ENCODE measurements at regions not wholly inside any gene's neighbourhood (a gene's known extent, or its start where the extent isn't known, plus 50 kb on each side); places are given as distances from the start of the nearest gene placed in this dataset.

DNA sequence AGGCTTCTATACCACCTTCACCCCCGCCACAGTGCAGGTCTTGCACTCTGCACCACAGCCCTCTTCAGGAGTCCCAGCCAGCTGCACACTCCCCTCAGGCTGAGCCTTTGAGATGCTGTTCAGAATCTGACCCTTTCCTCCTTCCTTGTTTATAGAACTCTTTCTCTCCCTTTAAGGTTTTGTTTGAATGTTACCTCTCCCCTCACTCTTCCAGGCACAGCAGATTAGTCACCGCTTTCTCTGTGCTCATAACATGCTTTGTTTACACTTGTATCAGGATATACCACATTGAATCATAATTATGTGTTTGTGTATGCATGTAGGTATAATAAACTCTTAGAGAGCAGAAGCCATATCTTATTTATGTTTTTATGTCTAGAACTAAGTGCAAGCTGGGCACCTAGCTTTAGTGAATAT is 168.4 kb upstream of the BCL6 start:
- H3K27ac ChIP-seq, result no peak overlapping the region
- no peak overlapping the region for H3K4me3 ChIP-seq

DNA sequence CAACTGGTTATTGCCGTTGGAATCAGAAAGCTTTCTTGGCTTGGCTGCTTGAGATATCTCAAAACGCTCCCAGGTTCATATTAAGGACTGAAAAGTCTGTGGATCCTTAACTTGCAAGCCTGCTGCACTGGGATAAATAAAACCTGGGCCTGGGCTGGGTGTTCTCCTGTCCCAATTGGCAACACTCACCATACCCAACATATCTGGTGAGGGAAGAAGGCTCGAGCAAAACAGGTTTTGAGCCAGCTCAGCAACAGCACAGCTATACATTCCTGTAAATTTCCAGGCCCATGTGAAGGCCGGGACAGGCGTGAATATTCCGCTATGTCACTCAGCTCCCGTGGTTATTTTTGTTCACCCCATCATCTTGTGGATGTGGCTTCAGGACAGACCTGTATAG is 169.0 kb upstream of the BCL6 start:
- H3K27ac ChIP-seq, result no peak overlapping the region

More for the DNA sequence above, 168.4 kb upstream of the BCL6 start:
- no peak for DNase-seq (ENCODE audit: low spot score)
- TF ChIP-seq, protein P1, sequence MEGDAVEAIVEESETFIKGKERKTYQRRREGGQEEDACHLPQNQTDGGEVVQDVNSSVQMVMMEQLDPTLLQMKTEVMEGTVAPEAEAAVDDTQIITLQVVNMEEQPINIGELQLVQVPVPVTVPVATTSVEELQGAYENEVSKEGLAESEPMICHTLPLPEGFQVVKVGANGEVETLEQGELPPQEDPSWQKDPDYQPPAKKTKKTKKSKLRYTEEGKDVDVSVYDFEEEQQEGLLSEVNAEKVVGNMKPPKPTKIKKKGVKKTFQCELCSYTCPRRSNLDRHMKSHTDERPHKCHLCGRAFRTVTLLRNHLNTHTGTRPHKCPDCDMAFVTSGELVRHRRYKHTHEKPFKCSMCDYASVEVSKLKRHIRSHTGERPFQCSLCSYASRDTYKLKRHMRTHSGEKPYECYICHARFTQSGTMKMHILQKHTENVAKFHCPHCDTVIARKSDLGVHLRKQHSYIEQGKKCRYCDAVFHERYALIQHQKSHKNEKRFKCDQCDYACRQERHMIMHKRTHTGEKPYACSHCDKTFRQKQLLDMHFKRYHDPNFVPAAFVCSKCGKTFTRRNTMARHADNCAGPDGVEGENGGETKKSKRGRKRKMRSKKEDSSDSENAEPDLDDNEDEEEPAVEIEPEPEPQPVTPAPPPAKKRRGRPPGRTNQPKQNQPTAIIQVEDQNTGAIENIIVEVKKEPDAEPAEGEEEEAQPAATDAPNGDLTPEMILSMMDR (IDR thresholded peaks at IDR 0.05), result no peak

DNA sequence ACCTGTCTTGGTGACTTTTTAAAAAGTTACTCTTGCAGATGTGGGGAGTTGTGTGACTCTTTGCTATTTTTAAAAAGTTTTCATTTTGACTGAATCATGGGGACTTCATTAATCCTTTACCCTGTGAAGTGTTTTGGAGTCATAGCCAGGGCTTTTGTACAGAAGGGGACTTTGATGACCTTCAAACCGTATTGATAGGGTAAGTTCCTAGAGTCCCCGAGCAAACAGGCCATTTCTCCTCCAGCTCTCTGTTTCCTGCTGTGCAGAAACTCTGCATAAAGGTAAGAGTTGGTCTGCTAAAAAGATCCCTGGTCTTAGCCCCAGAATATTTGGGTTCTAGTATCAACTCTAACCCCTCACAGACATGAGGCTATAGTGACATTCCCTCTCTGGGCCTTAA is 170.8 kb upstream of the BCL6 start:
- no peak overlapping the region for H3K4me3 ChIP-seq
- TF ChIP-seq, protein P1 (IDR thresholded peaks at IDR 0.05), result no peak
- no peak overlapping the region for H3K27ac ChIP-seq
- no peak for DNase-seq (ENCODE audit: low spot score)

More for the DNA sequence above, 169.0 kb upstream of the BCL6 start:
- DNase-seq (ENCODE audit: low spot score), result no peak
- TF ChIP-seq, protein P1 (IDR thresholded peaks at IDR 0.05), result no peak
- no peak overlapping the region for H3K4me3 ChIP-seq

DNA sequence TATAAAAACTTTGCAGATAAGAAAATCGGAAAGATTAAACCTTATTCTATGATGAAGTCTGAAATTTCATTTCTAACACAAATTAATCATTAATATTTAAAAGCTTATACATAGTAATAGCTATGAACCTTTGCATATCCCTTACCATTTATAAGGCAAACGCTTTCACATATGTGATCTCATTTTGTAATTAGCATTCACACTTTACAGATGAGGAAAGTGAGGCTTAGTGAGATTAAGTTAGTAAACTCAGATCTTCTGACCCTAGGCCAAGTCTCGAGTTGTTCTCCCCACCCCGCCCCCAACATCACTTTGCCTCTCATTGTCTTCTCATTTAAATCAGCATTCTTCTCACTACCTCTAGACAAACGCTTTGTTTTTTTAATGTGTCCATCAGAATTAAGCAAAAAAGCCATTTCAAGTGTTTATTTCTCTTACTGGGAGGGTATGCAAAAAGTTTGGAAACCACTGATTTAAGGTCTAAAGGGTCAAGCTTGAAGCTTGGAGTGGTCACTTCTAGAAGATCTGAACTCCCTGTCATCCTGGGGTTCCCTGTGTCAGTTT is 172.9 kb upstream of the BCL6 start:
- TF ChIP-seq, protein P1 (IDR thresholded peaks at IDR 0.05), result no peak
- no peak for DNase-seq (ENCODE audit: low spot score)
- Histone ChIP-seq H3K27ac (no peak overlapping the region), H3K4me3 (no peak overlapping the region)

DNA sequence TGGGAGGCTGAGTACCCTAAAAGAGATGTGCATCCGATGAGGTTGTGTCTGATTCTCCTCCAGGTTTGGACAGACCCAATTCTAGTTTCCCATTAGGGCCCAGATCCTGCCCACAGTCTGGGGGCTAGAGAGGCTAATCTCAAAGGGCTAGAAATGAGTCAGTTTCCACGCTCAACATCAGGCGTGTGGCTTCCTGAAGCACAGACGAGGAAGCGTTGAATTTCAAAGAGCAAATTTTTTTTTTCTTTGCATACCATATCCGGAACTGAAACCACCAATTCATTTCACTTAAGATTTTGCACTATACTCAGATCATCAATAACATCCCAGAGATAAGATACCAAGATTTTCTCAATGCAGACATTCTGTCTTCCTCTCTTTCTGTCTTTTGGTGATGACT is 173.8 kb upstream of the BCL6 start:
- no peak for DNase-seq (ENCODE audit: low spot score)
- H3K27ac ChIP-seq, result no peak overlapping the region

DNA sequence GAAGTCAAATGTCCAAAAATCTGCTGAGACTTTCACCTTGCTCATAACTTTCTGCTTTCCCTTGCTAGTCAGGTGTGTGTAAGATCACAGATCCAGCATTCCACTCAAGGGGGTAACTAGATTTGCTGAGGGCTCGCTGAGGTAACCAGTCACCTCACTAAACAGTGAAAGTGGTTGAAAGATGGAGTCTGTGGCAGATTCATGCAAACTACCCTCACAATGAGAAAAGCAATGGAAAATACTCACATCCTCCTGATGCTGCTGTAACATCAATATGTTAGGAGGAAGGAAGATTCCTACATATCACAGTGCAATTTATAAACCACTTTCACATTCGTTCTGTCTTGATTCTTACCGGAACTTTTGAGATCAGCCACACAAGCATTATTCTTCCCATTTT is 174.3 kb upstream of the BCL6 start:
- no peak overlapping the region for H3K27ac ChIP-seq
- TF ChIP-seq, protein P1 (IDR thresholded peaks at IDR 0.05), result no peak
- no peak for DNase-seq (ENCODE audit: low spot score)
- no peak overlapping the region for H3K4me3 ChIP-seq

More for the DNA sequence above, 173.8 kb upstream of the BCL6 start:
- no peak overlapping the region for H3K4me3 ChIP-seq
- TF ChIP-seq, protein P1 (IDR thresholded peaks at IDR 0.05), result no peak

DNA sequence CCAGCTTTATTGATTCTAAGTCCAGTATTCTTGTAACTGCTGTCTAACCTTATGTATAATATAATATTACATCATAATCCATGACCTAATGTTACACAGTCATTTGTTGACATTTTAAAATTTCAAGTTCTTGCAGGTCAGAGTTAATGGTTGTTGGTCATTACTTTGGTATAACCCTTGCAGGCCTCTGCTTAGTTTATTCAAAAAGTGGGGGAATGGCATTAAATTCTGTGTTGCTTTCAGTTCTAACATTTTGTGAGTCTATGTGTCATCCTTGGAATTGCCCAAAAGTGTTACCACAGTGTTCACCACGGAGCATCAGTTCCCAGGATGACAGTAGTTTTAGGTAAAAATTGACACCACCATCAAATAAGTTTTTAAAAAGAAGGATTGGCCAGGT is 174.8 kb upstream of the BCL6 start:
- H3K27ac ChIP-seq, result no peak overlapping the region
- DNase-seq (ENCODE audit: low spot score), result no peak

More for the DNA sequence above, 174.8 kb upstream of the BCL6 start:
- TF ChIP-seq, protein P1 (IDR thresholded peaks at IDR 0.05), result no peak
- H3K4me3 ChIP-seq, result no peak overlapping the region

Measured in coronary artery (tissue), 2 donors.